ENCODE measurements at regions not wholly inside any gene's neighbourhood (a gene's known extent, or its start where the extent isn't known, plus 50 kb on each side); places are given as distances from the start of the nearest gene placed in this dataset.
"Not testable (repeated sequence)": the region's sequence is repeated elsewhere in the genome, so short reads cannot be mapped to it uniquely, and the experiment has no call there.

GRCh38 chr2:239723486-239724193 lies 301.5 kb downstream of the NDUFA10 start:
- no peak for DNase-seq

- no peak for DNase-seq
These were observed 302.2 kb downstream of the NDUFA10 start for GRCh38 chr2:239722760-239723470.

DNA sequence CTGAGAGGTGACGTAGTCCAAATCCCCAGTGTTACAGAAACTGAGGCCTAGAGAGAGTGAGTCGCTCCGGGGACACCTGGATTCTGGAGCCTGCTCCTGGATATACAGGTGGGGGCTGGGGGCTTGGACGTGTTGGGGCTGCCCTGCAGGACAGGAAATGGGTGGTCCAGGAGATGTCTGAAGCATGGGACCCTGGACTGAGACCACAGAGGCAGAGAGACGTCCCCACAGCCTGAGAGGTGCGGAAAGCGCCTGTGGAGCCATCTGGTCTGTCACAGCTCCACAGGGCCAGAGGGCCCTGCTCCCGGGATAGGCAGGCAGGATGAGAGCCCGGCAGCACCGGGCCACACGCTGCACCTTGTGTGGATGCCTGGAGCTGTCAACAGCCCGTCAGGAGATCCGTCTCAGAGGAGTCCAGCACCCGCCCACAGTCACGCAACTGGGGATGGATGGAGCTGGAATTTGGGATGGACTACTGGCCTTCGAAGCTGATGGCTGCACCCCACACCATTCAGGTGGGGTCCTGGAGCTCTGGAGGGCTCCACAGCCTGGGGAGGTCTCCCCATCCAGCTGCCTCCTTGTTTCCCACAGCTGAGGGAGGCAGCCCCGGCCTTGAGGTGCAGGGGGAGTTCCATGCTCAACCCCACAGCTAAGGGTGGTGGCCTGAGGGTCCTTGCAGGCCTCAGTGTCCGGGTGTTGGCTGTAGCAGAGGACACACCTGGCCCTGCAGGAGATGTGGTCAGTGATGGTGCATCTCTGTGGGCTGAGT lies 303.0 kb downstream of the NDUFA10 start:
- DNase-seq: no peak

DNA sequence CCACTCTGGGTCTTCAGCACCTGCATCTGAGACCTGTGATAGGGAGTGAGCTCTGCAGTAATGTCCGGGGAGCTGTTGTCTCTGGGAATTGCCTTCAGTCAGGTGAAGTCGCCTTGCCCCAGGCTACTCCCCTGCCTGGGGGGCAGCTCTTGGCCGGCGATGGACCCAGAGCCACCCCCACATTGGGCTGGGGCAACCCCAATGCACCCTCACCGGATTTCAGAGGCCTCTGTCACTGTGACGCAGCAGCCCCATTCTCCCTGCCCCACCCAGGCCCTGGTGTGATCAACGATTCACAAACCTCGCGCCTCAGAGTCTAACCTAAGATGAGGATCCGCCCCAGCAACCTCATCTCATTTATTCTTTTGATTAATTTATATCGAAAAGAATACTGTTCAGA lies 303.6 kb downstream of the NDUFA10 start:
- DNase-seq: no peak

DNA sequence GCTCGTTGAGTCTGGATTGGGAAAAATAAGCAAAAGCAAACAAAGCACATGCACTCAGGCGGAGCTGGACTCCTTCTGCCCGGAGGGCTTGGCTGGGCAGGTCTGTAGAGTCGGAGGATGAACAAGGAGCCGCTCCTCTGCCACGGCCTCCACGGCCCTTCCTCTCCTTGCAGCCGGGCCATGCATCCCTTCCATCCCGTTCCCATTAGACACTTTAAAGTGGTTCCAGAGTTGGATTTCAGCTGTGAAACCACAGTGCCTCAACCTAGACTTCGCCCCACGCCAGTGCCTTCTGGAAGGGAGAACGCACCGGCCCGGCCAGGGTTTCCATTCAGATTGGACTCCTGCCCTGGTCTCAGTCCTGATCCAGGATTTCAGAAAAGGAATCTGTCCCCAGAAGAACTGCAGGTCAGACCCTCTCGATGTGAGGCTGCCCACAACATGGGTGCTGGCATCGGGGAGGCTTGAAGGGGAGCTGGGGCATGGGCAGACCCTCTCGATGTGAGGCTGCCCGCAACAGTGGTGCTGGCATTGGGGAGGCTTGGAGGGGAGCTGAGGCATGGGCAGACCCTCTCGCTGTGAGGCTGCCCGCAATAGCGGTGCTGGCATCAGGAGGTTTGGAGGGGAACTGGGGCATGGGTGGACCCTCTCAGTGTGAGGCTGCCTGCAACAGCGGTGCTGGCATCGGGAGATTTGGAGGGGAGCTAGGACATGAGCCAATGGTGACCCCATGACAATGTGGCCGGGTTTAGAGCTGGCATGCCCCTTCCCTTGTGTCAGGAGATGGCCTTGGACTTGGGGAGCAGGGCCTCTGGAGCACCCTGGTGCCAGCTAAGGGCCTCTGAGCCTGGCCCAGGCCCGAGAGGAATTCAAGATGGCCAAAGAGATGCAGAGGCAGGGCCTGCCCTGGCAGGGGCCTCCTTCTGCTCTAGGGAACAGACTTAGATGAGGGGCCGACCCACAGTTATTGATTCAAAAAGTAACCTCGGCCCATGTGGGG lies 304.5 kb downstream of the NDUFA10 start:
- DNase-seq: no peak

GRCh38 chr2:239719791-239720360 lies 305.3 kb downstream of the NDUFA10 start:
- DNase-seq: no peak

GRCh38 chr2:239718991-239719390 lies 306.2 kb downstream of the NDUFA10 start:
- not testable (repeated sequence) for DNase-seq

DNA sequence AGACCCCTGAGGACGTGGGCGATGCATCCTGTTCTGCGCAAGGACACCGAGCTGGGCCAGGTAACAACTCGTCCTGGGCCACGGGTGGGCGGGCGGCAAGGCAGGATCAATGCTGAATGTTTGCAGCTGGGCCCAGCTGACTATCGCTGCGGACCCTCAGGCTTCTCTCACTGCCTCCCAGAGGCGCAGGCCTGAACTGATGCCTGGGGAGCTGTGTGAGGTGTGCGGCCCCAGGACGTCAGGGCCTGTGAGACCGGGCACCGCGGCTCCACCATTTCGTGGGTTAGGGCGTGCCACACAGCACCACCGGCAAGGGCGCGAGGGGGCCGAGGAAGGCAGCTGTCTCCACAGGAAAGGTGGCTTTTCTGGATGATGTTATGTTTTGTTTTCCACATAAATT lies 307.4 kb downstream of the NDUFA10 start:
- no peak for DNase-seq

DNA sequence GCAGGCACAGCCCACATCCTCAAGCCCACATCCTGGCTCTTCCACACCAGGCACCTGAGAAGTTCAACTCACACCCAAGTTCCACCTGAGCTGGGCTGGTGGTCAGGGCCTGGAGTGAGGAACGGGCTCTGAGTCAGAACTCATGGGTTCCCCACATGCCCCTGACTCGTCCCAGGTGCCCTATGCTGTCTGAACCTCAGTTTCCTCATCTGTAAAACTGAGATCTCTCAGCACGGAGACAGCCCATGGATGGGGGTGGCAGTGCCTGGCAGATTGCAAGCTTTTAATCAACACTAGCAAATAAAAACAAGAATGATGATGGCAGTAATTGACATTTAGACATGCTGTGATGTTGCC lies 307.8 kb downstream of the NDUFA10 start:
- DNase-seq: no peak

- DNase-seq: no peak
These were observed 308.4 kb downstream of the NDUFA10 start for GRCh38 chr2:239716536-239717318.

- no peak for DNase-seq
These were observed 309.1 kb downstream of the NDUFA10 start for GRCh38 chr2:239716009-239716408.

DNA sequence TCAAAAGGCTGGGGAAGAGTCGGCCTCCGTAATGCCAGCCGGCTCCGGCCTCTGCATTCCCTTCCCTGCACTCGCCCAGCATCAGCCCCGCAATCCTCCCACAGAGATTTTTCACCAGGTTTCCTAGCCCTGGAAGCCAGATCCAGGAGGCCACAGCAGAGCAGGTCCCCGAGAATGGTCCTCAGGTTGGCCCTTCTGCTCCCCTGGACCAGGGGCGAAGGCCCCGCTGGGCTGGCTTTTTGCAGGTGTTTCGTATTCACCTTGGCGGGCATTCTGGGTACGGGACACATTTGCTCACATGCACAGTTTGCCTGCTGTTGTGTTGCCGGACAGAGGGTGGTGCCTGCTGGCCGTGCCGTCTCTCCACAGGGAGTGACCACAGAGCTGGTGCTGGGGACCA lies 309.5 kb downstream of the NDUFA10 start:
- no peak for DNase-seq

GRCh38 chr2:239715202-239715601 lies 309.9 kb downstream of the NDUFA10 start:
- DNase-seq: no peak

DNA sequence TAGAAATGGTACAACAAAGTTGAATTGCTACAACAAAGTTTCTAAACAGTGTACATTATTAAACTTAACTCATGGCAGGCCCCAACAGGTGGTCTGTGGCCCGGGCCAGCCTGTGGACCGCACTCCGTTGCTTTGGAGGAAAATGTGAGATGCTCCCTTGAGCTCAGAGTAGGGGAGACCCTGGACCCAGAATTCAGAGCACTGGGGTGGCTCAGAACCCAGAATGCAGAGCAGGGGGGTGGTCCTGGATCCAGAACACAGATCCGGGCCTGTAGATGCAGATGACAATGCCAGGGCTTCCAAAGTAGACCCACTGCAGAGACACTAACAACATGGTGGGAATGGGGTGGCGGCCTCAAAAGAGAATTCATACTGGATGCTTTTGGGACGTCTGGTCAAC lies 311.0 kb downstream of the NDUFA10 start:
- no peak for DNase-seq

DNA sequence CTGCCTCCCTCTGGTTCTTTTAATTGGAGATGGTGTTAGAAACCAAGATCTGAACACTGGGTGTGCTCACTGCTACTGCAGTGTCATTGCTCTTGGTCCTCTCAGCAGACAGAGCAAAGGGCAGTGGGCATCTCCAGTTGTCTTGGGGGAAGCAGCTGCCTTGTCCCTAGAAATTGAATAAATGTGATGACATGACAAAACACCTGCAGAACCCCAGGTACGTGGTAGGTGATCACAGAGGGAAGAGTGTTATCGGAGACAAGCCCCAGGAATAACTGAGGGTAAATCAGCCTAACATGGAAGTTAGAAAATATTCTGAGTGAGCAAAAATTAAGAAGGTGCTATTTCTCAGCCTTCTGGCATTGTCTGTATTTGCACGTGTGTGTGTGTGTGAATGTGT lies 311.9 kb upstream of the HDAC4 start:
- DNase-seq: no peak

DNA sequence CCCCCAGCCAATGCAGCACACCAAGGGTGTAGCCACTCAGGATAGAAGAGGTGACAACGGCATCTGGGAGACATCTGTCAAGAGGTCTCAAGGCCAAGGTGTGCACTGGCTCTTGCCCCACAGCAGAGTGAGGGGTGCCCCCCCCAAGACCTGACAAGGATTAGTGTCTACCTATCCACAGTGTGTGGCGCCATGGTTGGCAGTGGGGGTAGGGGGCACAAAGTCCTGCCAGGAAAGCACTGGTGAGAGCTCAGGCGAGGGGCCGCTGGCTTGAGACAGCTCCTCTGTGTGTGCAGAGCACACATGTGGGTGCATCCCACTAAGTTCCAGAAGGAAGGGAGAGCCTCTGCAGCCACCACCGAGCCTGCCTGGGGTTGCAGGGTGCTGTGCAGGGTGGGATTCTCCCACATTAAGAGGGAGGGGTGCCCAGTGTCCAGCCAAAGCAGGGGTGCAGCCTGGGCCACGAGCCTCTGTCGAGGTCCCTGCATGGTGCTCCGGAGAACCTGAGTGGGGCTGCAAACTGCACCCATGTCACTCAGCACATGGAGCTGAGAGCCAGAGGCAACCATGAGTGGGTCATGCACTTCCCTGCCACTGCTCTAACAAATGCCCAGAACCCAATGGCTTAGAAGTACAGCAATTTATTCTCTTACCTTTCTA lies 311.2 kb upstream of the HDAC4 start:
- DNase-seq: no peak

DNA sequence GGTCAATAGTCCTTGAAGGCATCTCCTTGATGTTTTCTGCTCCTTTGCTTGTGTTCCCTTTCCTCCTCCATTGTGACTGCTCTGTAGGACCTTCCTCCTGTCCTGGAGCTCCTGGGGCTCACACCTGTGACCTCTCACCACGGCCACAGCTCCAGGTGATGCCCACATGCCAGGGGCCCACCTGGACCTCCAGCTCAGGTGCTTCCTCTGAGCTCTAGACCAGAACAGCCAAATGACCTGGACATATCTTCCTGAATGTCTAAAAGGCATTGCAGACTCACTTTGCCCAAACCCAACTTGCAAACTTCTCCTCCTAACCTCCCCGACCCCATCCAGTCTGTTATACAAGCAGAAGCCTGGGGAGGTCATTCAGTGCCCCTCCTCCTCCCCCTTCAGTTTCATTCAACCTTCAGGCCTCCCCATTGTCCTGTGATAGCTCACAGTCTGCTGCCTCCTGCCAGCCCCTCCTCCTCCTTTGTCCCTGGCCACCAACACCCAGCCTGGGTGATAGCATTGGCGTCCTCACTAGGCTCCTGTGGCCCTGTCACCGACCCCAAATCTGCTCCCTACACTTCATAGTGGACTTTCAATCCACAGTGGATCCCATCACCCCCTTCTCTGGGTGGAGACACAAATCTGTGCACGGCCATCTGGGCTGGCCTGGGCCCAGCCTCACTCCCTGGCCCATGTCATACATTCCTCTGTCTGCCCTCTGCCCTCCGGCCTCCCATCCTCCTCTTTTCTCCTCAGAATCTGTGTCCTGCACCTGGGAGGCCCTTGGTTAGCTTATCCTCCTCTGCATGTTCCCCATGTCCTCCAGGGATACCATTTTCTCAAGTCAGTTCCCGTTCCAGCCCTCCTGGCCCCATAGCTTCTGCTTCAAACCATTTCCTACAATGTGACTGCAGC lies 310.4 kb upstream of the HDAC4 start:
- no peak for DNase-seq

GRCh38 chr2:239706367-239706766 lies 305.5 kb upstream of the HDAC4 start:
- DNase-seq: no peak

GRCh38 chr2:239704737-239705136 lies 303.9 kb upstream of the HDAC4 start:
- DNase-seq: no peak

- no peak for DNase-seq
These were observed 303.0 kb upstream of the HDAC4 start for GRCh38 chr2:239703834-239704233.

Data from activated CD4-positive, alpha-beta T cell treated with anti-CD3 and anti-CD28 coated beads, Interleukin-2, amount 50 U/mL, for 16 hours (primary cell).